ENCODE measurements at regions not wholly inside any gene's neighbourhood (a gene's known extent, or its start where the extent isn't known, plus 50 kb on each side); places are given as distances from the start of the nearest gene placed in this dataset.

- DNase-seq = no peak
- Histone ChIP-seq H3K27me3 (replicated peaks) (no peaks in the 10 kb centered on the region), H3K27ac (no peak overlapping the region), H3K36me3 (replicated peaks) (no peaks in the 10 kb centered on the region), H3K4me3 (ENCODE audit: low read depth, low read length) (no peak overlapping the region)
- TF ChIP-seq CTCF (IDR thresholded peaks at IDR 0.05; ENCODE audit: low read depth, low read length, missing control alignments) = no peak
- in situ Hi-C loops (cut with HindIII; ENCODE audit: low pct_ligation_motif_present, low sequenced_read_pairs) = no loop called here
Measured at GRCh38 chr7:67771846-67772605, 775.4 kb downstream of the TYW1 start.

- in situ Hi-C loops (cut with HindIII; ENCODE audit: low pct_ligation_motif_present, low sequenced_read_pairs) = no loop called here
- Histone ChIP-seq H3K27ac (no peak overlapping the region), H3K27me3 (replicated peaks) (no peaks in the 10 kb centered on the region), H3K36me3 (replicated peaks) (no peaks in the 10 kb centered on the region), H3K4me3 (ENCODE audit: low read depth, low read length) (no peak overlapping the region)
- no peak for DNase-seq
- no peak for TF ChIP-seq CTCF (IDR thresholded peaks at IDR 0.05; ENCODE audit: low read depth, low read length, missing control alignments)
Measured at GRCh38 chr7:67773081-67773480, 776.4 kb downstream of the TYW1 start.

GRCh38 chr7:67777119-67777518 lies 780.5 kb downstream of the TYW1 start:
- Histone ChIP-seq H3K4me3 (ENCODE audit: low read depth, low read length) (no peak overlapping the region), H3K36me3 (replicated peaks) (no peaks in the 10 kb centered on the region), H3K27ac (no peak overlapping the region), H3K27me3 (replicated peaks) (no peaks in the 10 kb centered on the region)
- no peak for TF ChIP-seq CTCF (IDR thresholded peaks at IDR 0.05; ENCODE audit: low read depth, low read length, missing control alignments)
- DNase-seq = no peak
- in situ Hi-C loops (cut with HindIII; ENCODE audit: low pct_ligation_motif_present, low sequenced_read_pairs) = no loop called here

- H3K27me3 ChIP-seq (replicated peaks) = no peaks in the 10 kb centered on the region
- in situ Hi-C loops (cut with HindIII; ENCODE audit: low pct_ligation_motif_present, low sequenced_read_pairs) = no loop called here
- TF ChIP-seq CTCF (IDR thresholded peaks at IDR 0.05; ENCODE audit: low read depth, low read length, missing control alignments) = no peak
- no peaks in the 10 kb centered on the region for H3K36me3 ChIP-seq (replicated peaks)
- no peak for DNase-seq
- no peak overlapping the region for H3K27ac ChIP-seq
- H3K4me3 ChIP-seq (ENCODE audit: low read depth, low read length) = no peak overlapping the region
Measured at GRCh38 chr7:67781841-67782240, 785.2 kb downstream of the TYW1 start.

- TF ChIP-seq CTCF (IDR thresholded peaks at IDR 0.05; ENCODE audit: low read depth, low read length, missing control alignments) = no peak
- Histone ChIP-seq H3K27ac (no peak overlapping the region), H3K36me3 (replicated peaks) (no peaks in the 10 kb centered on the region), H3K4me3 (ENCODE audit: low read depth, low read length) (no peak overlapping the region), H3K27me3 (replicated peaks) (no peaks in the 10 kb centered on the region)
- in situ Hi-C loops (cut with HindIII; ENCODE audit: low pct_ligation_motif_present, low sequenced_read_pairs) = no loop called here
- DNase-seq = no peak
Measured at GRCh38 chr7:67786021-67786420, 789.4 kb downstream of the TYW1 start.

- in situ Hi-C loops (cut with HindIII; ENCODE audit: low pct_ligation_motif_present, low sequenced_read_pairs) = no loop called here
- H3K36me3 ChIP-seq (replicated peaks) = no peaks in the 10 kb centered on the region
- peak; percentile 4 for TF ChIP-seq CTCF (IDR thresholded peaks at IDR 0.05; ENCODE audit: low read depth, low read length, missing control alignments)
- no peak overlapping the region for H3K4me3 ChIP-seq (ENCODE audit: low read depth, low read length)
- DNase-seq = no peak
- H3K27ac ChIP-seq = no peak overlapping the region
- H3K27me3 ChIP-seq (replicated peaks) = no peaks in the 10 kb centered on the region
Measured at GRCh38 chr7:67788669-67789068, 792.0 kb downstream of the TYW1 start.
